Inflammatory macrophage treated with lipopolysaccharide for 4 hours (primary cell): ENCODE measurements at regions not wholly inside any gene's neighbourhood (a gene's known extent, or its start where the extent isn't known, plus 50 kb on each side); places are given as distances from the start of the nearest gene placed in this dataset.

Source experiments
- DNase-seq: peaks from one replicate; pipeline ENCODE4 v3.0.0-alpha.2; 2020

DNA sequence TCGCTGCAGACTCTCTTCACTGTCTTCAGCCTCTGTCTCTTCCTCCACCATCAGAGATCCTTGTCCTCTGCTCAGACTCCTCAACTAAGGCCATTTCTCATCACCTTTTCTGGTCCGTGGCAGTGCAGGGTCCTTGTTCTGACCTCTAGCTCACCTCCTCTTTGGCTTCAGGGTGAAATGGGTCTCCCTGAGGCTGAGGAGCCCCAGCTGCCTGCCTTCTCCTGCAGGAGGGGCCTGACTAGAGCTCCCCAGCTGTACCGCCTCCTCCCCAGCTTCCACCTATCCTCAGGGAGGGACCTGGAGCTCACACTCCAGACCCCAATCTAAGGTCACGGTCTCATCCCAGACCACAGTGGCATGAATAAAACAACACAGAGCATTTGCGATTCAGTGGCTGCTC, 203.0 kb downstream of the TRIM29 start:
- DNase-seq, result no peak

DNA sequence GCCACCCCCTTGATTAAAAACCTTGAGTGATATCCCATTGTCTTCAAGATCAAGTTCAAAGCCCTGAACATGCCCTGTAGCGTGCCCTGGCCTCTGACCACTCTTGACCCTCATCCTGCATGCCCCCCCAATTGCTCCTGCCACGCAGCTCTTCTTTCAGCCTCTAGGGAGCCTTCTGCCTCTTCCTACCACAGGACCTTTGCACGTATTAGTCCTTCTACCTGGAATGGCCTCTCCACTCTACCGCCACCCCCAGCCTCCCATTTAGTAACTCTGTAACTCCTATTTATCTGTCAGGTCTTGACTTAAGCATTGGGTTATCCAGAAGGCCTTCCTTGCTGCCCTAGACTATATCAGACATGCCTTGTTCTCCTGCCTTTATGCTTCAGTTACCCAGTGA, 203.6 kb downstream of the TRIM29 start:
- DNase-seq, result no peak

DNA sequence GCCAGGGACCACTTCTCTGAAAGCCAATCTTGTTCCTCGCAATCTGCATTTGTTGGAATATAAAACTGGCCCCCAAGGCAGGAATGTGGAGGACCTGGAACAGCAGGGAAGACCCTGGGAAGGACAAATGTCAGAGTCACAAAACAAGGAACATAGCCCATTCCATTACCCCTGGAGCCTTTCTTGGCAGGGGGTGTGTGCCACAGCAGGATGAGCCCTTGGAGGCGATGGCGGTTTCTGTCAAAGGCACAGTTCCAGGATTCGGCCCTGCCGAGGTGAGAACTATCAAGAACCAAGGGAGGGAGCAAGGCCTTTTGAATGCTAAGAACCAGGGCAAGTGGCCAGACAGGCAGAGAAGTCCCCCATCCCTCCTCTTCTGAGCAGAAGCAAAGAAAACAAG, 204.3 kb downstream of the TRIM29 start:
- DNase-seq, result no peak

DNA sequence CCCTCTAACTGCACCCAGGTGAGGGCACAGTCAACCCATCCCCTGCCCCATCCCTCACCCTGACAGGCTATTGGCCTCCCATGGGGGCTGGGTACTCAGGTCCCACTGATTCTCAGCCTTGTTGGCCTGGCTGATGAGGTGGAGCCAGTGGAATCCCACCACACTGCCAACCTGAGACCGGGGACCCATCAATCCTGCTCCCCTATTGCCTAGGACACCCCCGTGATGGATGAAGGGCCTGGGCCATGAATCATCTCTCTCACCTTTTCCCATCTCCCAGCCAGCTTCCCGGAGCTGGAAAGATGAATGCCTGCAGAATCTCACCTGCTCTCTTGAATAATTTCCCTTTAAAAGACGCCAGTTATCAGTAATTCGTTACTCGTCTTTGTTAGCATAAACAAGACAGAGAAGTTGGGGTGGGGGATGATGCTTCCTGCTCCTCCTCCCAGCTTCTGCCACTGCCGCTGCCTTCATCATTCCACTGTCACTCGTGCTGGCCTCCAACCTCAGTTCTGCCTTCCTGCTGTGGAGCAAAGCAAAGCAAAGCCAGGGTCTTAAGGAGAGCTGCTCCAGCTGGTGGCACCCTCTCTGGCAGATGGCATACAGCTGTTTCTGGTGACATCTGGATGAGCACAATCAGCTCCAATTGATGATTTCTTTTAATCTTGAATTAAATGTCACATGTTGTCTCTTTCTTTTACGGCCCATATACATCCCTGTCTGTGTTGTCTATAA, 204.0 kb upstream of the NECTIN1 start:
- DNase-seq, result no peak

DNA sequence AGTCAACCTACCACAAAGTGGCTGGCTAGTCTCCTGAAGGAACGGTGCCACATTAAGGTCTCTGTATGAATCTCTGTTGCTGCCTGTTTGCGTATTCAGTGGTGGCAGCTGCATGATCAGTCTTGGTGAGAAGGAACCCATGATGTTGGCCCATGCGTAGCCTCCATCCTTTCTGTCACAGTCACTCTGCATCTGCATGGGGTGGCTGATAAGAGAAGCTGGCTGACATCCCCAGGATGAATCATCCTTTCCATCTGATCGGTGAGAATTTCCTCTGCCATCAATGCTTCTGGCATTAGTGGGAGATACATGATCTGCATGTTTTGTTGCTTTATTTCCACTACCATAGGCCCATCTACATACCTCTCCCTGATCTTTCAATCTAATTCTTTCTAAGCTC, 199.0 kb upstream of the NECTIN1 start:
- no peak for DNase-seq

DNA sequence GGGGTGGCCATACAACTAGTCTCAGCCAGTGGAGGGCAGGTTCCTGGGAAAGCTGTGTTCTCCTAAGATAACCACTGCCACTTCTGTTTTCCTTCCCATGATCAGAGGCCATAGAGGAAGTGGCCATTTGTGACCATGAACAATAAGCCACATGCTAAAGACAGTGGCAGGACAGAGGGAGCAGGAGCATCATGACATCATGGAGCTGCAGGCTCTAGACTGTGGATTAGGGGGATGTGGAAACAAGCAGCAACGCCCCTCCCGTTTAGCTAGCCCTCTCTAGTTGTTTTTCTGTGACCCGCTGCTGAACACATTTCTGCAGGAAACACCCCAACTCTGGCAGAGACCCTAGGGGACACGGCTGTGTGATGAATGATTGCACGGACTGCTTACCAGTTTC, 195.0 kb upstream of the NECTIN1 start:
- peak; percentile 11 for DNase-seq

DNA sequence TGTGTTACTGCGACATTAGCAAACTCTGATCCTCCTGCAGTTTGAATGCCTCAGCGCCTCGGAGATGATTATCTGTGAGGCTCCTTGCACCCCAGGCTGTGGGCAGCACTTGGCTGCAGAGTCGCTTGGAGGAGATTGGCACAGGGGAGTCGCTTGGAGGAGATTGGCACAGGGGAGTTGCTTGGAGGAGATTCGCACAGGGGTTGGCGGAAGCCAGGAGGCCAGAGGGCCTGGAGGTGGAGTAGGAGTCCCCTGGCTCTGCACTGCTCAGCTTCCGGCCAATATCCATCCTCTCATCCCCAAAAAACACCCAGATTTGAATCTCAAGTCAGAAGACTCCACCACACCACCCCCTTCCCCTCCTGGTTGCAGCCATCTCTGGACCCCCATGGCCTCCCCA, 192.6 kb upstream of the NECTIN1 start:
- DNase-seq, result no peak

DNA sequence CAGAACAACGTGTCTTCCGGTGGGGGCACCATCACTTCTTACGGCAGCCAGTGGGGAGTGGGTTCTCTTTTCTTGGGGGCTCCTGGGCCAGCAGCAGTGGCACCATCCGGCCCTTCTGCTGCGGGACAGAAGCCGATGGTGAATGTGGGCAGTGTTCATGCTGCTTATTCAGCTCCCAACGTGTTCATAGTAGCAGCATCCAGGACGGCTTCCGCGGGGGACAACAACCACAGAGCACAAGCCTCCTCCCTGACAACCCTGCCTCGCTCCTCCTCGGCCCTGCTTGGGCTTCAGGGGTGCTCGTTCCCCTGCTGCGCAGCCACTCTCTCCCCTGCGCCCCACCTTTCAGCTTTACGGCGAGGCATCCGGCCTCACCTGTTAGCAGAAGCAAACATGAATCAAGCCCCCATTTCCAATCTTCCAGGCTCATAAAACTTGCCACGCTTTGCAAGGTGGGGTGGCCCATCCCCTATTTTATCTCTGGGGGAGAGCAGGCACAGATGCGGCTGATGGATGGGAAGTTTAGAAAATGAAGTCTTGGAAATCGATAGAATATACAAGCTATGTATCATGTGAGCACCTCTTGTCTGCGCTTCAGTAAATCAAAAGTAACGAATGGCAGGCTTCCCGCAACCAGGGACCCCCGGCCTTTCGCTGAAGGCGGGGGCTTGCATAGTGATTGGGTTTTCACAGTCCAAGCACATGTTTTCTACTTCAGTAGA, 191.8 kb upstream of the NECTIN1 start:
- no peak for DNase-seq

DNA sequence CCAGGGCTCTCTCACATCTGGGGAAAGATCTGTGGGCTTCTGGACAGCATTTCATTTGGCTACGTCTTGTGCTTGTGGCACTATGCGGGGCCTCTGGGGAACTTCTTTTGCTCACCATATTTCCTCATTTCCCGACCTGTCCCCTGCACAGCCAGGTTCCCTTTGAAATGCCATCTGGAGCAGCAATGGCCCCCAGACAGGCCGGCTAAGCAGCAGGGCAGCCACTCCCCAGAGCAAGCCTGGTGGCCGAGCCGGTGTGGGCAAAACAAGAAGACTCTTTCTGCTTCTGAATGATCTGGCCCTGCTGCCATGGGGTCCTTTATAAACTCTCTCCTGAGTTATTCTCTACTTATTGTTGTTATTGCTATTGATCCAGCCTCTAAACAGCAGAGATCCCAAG, 190.7 kb upstream of the NECTIN1 start:
- no peak for DNase-seq

DNA sequence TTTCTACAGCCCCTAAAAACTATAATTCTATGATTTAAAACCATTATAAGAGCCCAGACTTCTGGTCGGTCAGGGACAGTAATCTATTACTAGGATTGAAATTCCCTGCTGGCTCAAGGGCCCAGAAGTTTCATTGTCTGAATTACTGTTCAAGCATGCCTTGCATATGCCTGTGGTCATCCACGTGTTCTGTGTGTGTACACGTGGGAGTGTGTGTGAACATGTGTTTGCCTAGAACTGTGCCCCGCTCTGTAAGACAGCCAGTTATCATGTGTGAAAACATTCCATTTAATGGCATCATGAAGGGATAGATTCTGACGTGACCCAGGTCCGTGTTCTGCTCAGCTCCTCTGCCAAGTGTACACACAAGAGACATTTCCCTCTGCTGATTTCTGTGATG, 189.3 kb upstream of the NECTIN1 start:
- DNase-seq, result no peak

DNA sequence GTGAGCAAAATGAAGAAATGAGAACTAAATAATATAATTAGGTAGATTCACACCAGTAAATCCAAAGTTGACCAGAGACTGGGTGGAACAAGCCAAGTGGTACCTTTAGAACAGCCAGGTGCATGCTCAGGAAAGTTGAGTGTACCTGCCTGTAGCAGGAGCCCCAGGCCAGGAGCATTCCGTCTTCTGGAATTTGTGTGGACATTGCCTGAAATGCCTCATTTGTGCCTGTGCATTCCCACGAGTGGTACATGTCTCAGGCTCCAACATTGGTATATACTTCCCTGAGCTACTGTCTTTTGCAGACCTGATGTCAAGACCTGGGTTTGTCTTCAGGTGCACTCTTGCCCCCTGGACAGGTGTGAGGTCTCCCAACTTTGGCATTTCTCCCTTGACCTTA, 187.6 kb upstream of the NECTIN1 start:
- no peak for DNase-seq

DNA sequence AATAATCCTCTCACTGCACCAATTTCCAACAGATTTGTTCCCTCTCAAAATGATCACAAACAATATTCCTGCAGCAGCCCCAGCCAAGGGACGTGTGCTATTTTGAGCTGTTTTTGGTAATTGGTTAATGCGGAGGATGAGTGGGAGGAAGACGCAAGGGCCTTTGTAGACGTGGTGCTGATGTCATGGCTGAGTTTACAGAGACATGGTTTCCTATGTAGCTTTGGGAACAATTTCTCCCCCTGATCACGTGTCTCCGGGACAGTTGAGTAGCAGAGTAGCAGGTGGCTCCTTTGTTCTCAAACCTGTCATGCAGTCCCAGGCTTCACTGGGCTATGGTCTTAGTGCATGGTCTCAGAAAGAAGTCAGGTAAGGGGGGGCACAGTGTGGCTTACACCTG, 183.2 kb upstream of the NECTIN1 start:
- DNase-seq, result no peak

DNA sequence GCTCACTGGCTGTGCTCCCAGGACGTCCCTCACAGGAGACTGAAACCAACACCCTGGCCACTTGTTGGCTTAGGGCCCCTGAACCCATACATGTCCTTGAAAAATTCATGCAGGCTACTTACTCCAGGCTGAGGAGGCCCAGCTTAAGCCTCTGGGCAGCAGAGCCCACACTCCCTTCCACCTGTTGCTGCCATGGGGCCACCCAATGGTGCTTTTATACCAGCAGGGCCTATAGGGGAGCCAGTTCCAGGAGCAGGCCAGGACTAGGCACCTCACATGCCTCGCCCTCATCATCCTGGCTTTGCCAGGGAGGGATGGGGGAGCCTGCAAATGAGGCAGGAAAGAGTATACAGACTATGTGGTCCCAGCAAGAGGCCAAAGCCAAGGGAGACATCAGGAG, 181.7 kb upstream of the NECTIN1 start:
- no peak for DNase-seq

DNA sequence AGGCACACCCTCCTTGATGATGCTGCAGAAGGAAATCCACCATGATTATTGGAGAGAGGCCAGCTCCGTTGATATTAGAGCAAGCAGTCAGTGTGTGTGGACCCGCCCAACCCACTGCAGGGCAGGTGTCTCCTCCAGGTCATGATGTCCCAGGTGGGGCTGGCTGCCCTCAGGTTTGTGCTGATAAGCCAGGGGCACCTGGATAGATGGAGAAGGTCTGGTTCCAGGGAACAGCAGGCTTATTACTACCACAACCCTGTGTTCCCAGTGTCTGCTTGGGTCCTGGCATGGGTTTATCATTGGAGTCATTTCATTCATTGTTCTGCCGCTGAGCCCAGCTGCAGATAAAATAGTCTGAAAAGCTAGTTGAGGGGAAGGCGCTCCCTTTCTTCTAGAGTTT, 181.1 kb upstream of the NECTIN1 start:
- DNase-seq, result no peak

DNA sequence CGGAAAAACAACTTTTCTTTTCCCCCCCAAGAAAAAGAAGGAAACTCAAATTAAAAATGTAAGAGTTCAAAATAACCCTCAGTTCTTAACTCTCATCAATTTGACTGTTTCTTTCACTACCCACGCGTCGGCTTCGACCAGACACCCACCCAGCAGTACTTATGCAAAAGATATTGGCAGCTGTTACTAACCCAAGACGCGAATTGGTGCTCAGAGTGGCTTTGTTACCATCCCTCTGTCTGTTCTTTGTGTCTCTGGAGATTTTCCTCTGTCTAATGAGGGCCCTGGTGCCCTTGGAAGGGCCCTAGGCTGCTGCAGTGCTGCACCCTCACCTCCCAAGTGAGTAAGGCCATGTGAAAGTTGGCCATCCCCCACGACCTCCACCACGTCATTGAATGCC, 180.5 kb upstream of the NECTIN1 start:
- no peak for DNase-seq

DNA sequence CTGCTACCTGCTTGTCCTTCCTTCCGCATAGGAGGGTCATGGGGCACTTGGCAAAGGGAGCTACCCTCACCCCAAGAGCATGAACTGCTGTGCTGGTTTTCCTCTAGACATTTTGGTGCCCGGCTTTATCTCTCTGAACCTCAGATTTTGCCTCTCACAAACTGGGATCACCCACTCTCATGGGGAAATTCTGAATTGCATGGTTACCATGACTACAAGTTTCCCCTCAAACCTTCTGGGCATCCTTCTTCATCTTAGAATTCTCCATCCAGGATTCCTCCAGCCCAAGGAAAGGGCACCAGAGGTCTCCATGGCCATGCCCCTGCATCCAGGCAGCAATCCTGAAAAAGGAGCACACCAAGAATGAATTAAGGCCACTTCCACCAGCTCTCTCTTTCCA, 180.1 kb upstream of the NECTIN1 start:
- DNase-seq, result no peak

DNA sequence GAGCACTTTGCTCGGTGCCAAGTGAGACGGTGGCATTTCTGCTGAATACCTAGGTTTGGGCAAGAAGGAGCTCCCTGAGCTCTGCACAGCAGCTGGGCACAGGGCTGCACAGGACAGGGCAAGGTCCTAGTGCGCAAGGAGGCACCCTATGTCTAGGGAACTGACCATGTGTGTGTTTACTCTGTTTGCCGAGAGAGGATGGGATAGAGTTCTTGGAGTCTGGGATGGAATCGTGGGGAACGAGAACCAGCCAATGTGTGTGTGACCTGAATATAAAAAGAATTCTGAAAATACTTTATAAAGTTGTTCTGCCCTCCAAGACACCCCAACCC, 179.5 kb upstream of the NECTIN1 start:
- DNase-seq, result no peak

DNA sequence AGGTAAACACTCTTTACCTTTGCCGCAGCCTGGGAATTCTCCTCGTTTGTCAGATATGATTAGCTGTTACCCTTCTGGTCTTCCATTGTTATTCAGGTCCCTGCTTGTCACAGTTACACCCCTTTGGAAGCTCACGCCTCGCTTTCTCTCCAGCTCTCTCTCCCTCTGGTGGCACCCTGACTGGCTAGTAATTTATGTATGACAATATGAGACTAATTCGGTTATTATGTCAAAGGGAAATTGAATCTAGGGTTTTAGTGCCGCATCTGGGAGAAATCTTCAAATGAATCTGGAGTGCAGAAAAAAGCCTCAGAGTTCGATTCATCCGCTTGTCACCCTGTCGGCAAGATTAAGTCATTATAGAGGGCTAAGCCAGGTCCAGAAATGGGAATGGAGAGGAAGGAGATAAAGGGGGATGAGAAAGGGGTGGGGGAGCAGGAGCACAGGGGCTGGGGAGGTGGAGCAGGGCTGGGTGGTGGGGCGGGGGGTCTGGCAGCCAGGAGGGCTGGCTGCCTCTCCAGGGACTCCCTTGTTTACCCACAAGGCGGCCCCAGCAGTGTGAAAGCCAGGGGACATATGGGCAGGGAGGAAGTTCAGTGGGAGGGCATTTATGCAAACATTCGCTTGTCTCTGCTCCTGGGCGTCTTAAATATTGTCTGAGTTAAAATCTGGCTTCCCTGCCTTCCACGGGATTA, 179.0 kb upstream of the NECTIN1 start:
- DNase-seq, result no peak

DNA sequence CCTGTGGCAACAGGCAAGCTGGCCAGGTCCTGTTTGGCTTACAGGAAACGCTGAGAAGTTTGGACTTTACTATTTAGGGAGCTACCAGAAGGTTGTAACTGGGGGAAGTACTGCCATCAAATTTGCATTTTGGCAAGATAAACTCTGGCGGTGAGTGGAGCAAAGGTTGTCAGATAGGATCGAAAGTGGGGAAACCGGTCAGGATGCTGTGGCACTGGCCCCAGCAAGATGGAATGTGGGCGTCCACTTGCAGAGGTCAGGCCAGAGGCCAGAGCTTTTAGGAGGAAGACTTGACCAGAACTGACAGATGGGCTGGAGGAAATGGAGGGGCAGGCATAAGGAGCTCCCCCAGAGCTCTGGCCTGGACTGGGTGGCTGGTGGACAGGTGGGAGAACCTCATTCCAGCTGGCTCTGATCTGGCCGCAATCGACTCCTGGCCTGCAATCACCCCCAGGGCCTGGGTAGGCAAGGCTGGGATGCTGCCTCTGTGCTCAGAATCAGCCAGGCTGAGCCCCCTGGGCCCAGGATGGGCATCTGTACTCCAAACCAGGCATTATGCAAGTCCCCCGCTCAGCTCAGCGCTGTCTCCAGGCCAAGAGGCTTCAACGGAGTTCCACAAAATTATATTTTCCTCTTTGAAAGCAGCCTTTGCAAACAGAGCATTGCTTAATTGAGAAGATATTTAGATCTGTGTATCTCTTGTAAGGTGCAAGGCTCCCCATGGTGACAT, 178.3 kb upstream of the NECTIN1 start:
- no peak for DNase-seq

DNA sequence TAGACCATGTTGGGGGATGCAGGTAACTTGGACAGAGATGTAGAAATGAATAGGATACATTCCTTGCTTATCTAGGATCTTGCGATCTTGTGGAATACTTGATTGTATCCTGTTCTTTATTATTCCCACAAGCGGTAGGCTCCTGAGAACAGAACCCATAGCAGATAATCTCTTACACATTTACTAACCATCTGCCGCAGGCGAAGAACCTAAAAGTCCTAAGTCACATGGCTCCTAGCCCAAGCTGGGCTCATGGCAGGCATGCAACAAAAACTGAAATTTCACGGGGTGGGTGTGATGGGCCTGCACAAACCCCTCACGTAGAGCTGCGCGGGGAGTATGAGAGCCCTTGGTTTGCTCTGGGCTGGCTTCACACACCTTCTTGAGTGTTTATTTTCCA, 177.4 kb upstream of the NECTIN1 start:
- DNase-seq, result no peak

DNA sequence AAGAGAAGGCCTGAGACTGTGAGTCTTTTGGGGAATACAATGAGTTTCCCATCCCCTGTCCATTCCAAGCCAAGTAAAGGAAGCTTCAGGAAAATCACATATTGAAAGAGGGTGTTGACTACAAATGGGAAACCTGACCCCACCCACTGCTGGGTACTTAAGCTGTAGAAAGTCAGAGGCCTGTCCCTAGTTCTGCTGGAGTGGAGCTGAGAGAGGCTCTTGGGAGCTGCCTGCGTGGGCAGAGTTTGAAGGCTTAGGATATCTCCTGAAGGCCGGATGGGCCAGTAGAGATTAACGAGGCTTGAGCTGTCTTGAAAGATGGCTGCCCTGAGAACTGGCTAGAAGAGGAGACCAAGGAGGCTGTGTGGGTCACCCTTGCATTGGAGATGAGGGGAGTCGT, 176.2 kb upstream of the NECTIN1 start:
- DNase-seq, result no peak

DNA sequence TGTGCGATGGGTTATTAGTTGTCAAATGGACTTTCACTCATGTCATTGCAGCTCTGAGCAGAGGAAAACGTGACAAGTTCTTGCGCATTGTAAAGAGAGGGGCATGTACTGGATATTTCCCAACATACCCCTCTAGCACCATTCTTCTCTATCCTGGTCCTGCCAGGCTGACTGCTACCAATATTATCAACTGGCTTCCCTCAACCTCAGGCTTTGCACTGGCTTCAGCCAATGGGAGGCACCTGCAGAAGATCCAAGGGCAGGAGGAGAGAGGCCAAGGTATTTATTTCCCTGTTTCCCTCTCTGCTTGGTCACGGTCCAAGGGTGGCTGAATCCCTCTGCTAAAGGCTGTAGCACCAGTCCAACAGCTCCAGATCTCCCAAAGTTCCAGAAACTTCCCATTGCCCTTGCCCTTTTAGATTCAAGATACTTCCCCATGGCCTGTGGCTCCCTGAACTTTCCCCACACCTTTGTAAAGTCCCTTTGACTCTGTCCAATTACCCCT, 175.6 kb upstream of the NECTIN1 start:
- no peak for DNase-seq

DNA sequence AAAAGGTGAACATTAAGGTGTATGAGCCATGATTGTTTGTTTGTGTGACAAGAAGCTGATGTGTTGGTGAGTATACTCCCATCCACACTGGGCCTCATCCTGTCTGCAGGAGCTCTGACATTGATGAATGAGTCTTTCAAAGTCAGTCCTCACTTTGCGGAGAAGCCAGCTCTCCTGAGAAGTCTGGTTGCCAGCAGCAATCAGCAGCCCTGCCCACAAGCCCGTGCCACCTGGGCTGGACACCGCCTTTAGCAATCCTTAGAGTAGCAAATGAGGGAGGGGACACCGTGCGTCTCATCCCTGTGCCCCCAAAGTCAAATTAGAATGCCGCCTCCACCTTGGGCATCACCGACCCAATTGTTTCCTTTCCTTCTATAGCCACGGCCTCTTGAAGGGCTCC, 174.8 kb upstream of the NECTIN1 start:
- no peak for DNase-seq

DNA sequence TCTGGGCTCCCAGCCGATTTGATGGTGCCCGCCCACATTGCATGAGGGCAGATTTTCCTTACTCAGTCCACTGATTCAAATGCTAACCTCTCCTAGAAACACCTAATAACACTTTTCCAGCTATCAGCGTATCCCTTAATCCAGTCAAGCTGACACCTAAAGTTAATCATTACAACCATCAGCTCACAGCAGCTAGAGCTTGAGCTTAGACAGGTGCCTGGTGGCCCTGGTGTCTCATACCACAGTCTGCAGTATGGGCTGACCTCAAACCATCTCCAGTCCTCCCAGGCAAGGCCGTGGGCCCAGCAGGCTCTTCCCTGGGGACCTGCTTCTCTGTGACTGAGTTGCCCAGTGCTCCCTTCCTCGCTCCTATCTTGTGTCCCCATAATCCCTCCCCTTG, 174.4 kb upstream of the NECTIN1 start:
- no peak for DNase-seq
